Right ventricle myocardium superior (tissue), 1 donor: ENCODE measurements at regions not wholly inside any gene's neighbourhood (a gene's known extent, or its start where the extent isn't known, plus 50 kb on each side); places are given as distances from the start of the nearest gene placed in this dataset.

Experiments used
- ATAC-seq: fragments of 200-7000 bp; cut with Tn5 transposase; one replicate; pipeline ENCODE4 v1.9.1; 2020; ENCODE audit warnings: mild to moderate bottlenecking; ENCODE audit not compliant: poor library complexity
- DNase-seq: peaks from one replicate; pipeline ENCODE4 v3.0.0-alpha.2; 2020
- intact Hi-C: fragments of 100-400 bp; cut with DNase I; formaldehyde crosslinking; loops from one replicate; pipeline ENCODE4 v1.11.2; 2022
- donor health status: DM: no; HTN: yes; CAD: no; lungs with severe emphysema.

GRCh38 chr12:114302606-114303315 is 103.2 kb downstream of the TBX5 start:
- no peak for DNase-seq
- intact Hi-C loops: no loop called here
- no peak for ATAC-seq

- DNase-seq (no peak), ATAC-seq (no peak)
- intact Hi-C loops: no loop called here
These were observed 103.8 kb downstream of the TBX5 start for GRCh38 chr12:114302117-114302516.

- ATAC-seq: no peak
- DNase-seq: no peak
- intact Hi-C loops: no loop called here
These were observed 111.7 kb downstream of the TBX5 start for GRCh38 chr12:114294303-114294685.

GRCh38 chr12:114293571-114294302 is 112.2 kb downstream of the TBX5 start:
- intact Hi-C loops: no loop called here
- no peak for ATAC-seq
- no peak for DNase-seq

GRCh38 chr12:114293073-114293472 is 112.9 kb downstream of the TBX5 start:
- no peak for ATAC-seq
- intact Hi-C loops: no loop called here
- no peak for DNase-seq

- ATAC-seq: no peak
- intact Hi-C loops: no loop called here
- DNase-seq: no peak
These were observed 114.4 kb downstream of the TBX5 start for GRCh38 chr12:114291389-114292060.

- DNase-seq: no peak
- intact Hi-C loops: no loop called here
- ATAC-seq: no peak
These were observed 118.0 kb downstream of the TBX5 start for GRCh38 chr12:114287821-114288525.

- DNase-seq (no peak), ATAC-seq (no peak)
- intact Hi-C loops: no loop called here
These were observed 119.8 kb downstream of the TBX5 start for GRCh38 chr12:114286145-114286544.

GRCh38 chr12:114285554-114285953 is 120.4 kb downstream of the TBX5 start:
- no peak for ATAC-seq
- intact Hi-C loops: no loop called here
- no peak for DNase-seq

- no peak for ATAC-seq
- intact Hi-C loops: no loop called here
- no peak for DNase-seq
These were observed 121.9 kb downstream of the TBX5 start for GRCh38 chr12:114284041-114284440.

GRCh38 chr12:114275932-114276785 is 129.8 kb downstream of the TBX5 start:
- DNase-seq (no peak), ATAC-seq (no peak)
- intact Hi-C loops: no loop called here

- intact Hi-C loops: no loop called here
- ATAC-seq (no peak), DNase-seq (no peak)
These were observed 130.9 kb downstream of the TBX5 start for GRCh38 chr12:114275086-114275485.

GRCh38 chr12:114274131-114274530 is 131.8 kb downstream of the TBX5 start:
- intact Hi-C loops: no loop called here
- ATAC-seq: no peak
- DNase-seq: no peak

GRCh38 chr12:114272605-114273004 is 133.3 kb downstream of the TBX5 start:
- ATAC-seq (no peak), DNase-seq (no peak)
- intact Hi-C loops: no loop called here

GRCh38 chr12:114272071-114272470 is 133.9 kb downstream of the TBX5 start:
- DNase-seq: no peak
- intact Hi-C loops: no loop called here
- no peak for ATAC-seq

- intact Hi-C loops: no loop called here
- no peak for ATAC-seq
- no peak for DNase-seq
These were observed 136.8 kb downstream of the TBX5 start for GRCh38 chr12:114269153-114269552.

GRCh38 chr12:114266536-114266935 is 139.4 kb downstream of the TBX5 start:
- intact Hi-C loops: no loop called here
- ATAC-seq (no peak), DNase-seq (no peak)

- no peak for DNase-seq
- ATAC-seq: peak; percentile 88
- intact Hi-C loops: no loop called here
These were observed 140.9 kb downstream of the TBX5 start for GRCh38 chr12:114265036-114265435.
